HG03039 (cell line): ENCODE measurements at regions not wholly inside any gene's neighbourhood (a gene's known extent, or its start where the extent isn't known, plus 50 kb on each side); places are given as distances from the start of the nearest gene placed in this dataset.

Experiments
- ATAC-seq: cut with Tn5 transposase; IDR thresholded peaks from one replicate; pipeline ENCODE4 v1.9.1; 2021; ENCODE audit warnings: mild to moderate bottlenecking, moderate library complexity; ENCODE audit not compliant: unreplicated experiment

- no peak for ATAC-seq
Measured at GRCh38 chr10:56679578-56679977, 318.5 kb upstream of the ZWINT start.

- ATAC-seq, result peak; percentile 80
Measured at GRCh38 chr10:56662765-56663447, 301.8 kb upstream of the ZWINT start.

- peak; percentile 85 for ATAC-seq
Measured at GRCh38 chr10:56653289-56653688, 292.2 kb upstream of the ZWINT start.

GRCh38 chr10:56646329-56647111 is 285.5 kb upstream of the ZWINT start:
- no peak for ATAC-seq

- peak; percentile 100 for ATAC-seq
Measured at GRCh38 chr10:56633876-56634452, 272.9 kb upstream of the ZWINT start.

GRCh38 chr10:56632537-56632936 is 271.5 kb upstream of the ZWINT start:
- ATAC-seq, result no peak

- no peak for ATAC-seq
Measured at GRCh38 chr10:56624082-56624481, 263.0 kb upstream of the ZWINT start.

- ATAC-seq, result no peak
Measured at GRCh38 chr10:56623064-56623463, 262.0 kb upstream of the ZWINT start.

- ATAC-seq, result peak; percentile 82
Measured at GRCh38 chr10:56622335-56622973, 261.4 kb upstream of the ZWINT start.

- no peak for ATAC-seq
Measured at GRCh38 chr10:56606202-56606601, 245.1 kb upstream of the ZWINT start.

GRCh38 chr10:56605051-56605450 is 244.0 kb upstream of the ZWINT start:
- no peak for ATAC-seq

- no peak for ATAC-seq
Measured at GRCh38 chr10:56604624-56605023, 243.6 kb upstream of the ZWINT start.

GRCh38 chr10:56599201-56599600 is 238.1 kb upstream of the ZWINT start:
- ATAC-seq, result no peak

GRCh38 chr10:56596257-56596656 is 235.2 kb upstream of the ZWINT start:
- ATAC-seq, result no peak

GRCh38 chr10:56593120-56593519 is 232.1 kb upstream of the ZWINT start:
- no peak for ATAC-seq

- no peak for ATAC-seq
Measured at GRCh38 chr10:56586461-56586891, 225.4 kb upstream of the ZWINT start.

- ATAC-seq, result no peak
Measured at GRCh38 chr10:56585447-56586171, 224.6 kb upstream of the ZWINT start.

- ATAC-seq, result no peak
Measured at GRCh38 chr10:56583316-56583715, 222.3 kb upstream of the ZWINT start.

- ATAC-seq, result no peak
Measured at GRCh38 chr10:56567580-56567979, 206.5 kb upstream of the ZWINT start.

- no peak for ATAC-seq
Measured at GRCh38 chr10:56561336-56561735, 200.3 kb upstream of the ZWINT start.

GRCh38 chr10:56551037-56551436 is 190.0 kb upstream of the ZWINT start:
- no peak for ATAC-seq
